ENCODE measurements at regions not wholly inside any gene's neighbourhood (a gene's known extent, or its start where the extent isn't known, plus 50 kb on each side); places are given as distances from the start of the nearest gene placed in this dataset.
"Not testable (repeated sequence)": the region's sequence is repeated elsewhere in the genome, so short reads cannot be mapped to it uniquely, and the experiment has no call there.

DNA sequence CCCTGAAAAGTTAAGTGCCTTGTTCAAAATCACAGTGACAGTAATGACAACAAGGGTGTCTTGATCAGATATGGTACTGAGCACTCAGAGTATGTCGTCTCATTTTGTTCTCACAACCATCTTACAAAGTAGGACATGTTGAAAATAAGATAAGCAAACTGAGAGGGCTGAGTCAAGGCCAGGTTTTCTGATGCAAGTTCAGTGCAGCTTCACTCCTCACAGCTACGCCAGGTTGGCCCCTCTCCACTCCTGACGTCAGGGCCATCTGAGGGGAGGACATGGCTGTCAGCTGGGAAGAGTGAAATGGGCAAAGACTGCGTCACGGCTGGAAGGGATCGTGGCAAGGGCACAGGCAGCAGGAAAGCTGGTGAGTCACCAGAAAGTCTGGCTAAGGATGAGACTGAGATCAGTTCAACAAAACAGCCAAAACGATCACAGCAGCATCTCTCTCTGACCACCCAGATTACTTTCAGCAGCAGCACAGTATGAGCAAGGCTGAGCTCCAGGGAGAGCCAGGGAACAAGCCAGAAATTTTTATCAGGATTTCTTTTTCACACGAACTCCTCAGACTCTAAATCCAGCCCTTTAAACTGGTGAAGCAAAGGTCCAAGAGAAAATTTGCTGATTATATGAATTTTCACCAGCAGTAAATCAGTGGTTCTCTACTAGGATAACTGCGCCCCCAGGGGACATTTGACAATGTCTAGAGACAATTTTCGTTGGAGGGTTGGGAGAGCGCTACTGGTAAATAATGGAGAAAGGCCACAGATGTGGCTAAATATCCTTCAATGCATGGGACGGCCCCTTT, 297.9 kb upstream of the AMIGO2 start:
- DNase-seq = peak in 29 of 56 donors; percentile 3 to 45 (median 10)

DNA sequence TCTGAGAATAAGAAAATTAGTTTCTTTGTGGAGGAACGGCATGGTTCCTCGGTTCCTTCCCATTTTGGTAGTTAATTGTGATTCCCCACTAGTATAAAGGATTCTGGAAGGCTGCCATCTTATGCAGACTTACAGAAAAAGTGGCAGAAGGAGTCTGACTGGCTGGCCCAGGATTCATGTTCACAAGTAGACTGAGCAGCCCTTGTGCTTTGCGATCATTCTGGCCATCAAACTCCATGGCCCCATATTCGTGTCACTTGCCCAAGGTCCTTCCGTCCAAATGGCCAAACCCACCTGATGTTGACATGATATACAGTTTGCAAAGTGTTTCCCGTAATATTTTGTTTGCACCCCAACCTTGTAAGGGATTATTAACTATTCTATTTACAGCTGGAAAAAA, 297.2 kb upstream of the AMIGO2 start:
- DNase-seq = no peak

DNA sequence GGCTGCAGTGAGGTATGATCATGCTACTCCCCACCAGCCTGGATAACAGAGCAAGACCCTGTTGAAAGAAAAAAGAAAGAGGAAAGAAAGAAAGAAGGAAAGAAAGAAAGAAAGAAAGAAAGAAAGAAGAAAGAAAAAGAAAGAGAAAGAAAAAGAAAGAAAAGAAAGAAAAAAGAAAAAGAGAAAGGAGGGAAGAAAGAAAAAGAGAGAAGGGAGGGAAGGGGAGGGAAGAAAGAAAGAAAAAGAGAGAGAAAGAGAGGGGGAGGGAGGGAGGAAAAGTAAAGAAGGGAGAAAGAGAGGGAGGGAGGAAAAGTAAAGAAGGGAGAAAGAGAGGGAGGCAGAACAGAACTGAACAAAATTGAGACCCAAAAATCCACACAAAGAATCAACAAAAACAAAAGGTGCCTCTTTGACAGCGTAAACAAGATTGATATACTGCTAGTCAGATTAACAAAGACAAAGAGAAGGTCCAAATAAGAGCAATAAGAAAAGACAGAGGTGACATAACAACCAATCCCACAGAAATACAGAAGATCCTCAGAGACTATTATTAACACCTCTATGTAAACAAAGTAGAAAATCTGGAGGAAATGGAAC, 293.9 kb upstream of the AMIGO2 start:
- DNase-seq = no peak

DNA sequence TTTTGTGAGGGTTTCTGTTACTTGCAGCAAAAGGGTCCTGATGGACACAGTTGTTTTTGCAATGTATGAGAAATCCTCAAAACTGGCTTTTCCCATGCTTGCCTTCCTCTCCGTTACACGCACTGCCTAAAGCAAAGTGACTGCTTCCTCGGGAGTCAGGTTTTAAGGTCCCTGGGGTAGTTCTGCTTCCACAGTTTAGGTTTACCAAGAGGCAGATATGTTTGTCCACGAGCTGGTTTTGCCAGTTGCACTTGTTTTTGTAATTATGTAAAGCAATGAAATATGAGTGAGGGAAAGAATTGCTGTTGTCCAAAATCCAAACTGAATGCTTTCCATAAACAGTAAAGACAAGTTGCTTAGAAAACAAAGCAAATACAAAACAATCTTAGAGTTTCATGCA, 290.7 kb upstream of the AMIGO2 start:
- DNase-seq = no peak

DNA sequence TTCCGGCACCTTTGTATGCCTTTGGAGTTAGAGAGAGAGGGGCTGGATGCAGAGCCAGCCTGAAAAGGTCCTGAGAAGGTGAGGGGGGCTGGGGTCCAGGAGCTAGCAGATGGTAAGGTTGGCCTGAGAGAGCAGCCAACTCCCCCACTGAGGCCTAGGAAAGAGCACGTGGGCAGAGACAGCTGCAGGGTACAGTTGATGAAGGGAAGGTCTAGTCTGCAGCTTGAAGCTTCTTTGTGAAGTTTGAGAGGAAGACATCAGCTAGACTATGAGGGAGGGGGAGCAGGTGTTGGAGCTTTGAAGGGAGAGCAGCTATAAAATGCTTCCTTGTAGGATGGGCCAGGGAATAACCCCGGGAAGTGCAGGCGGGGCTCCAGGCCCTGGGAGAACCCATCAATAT, 289.3 kb upstream of the AMIGO2 start:
- no peak for DNase-seq

DNA sequence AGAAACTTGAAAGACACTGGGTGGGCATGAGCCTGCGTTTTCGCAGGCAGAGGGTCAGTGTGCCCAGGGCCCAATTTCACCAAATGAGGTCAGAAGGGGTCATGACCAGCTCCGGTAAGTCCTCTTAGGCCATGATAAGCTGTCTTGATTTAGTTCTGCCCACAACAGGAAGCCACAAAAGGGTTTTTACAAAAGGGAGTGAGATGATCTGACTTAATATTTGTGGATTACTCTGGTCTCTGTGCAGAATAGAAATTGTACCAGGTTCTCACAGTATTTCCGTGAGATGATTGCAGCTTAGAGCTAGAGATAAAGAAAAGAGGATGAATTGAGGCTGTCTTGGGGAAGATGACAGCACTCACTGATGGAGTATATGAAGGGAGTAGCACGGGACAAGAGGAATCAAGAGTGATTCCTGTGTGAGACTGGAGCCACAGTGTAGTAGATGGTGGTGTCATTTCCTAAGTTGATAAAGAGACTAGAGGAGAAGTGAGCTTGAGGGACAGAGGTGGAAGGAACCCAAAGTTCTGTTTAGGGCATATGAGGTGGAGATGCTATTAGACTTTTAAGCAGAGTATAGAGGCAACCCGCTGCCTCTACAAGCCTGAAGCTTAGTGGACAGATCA, 288.3 kb upstream of the AMIGO2 start:
- no peak for DNase-seq

DNA sequence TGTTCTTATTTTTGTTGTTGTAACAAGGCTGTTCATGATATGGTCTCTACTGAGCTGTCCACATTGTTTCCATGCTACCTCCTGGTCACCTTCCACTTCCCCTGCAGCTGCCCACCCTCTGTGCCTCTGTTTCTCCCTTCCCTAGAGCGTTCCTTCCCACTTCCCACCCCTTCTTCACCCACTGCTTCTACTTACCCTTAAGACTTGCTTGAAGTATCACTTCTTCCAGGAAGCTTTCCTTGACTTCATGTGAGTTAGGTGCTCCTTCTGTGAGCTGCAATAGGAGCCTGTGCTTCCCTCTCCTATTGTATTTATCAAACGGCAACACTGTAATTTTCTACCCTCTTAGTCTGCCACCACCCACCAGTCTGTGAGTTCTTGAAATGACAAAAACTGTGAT, 286.8 kb upstream of the AMIGO2 start:
- DNase-seq = no peak

DNA sequence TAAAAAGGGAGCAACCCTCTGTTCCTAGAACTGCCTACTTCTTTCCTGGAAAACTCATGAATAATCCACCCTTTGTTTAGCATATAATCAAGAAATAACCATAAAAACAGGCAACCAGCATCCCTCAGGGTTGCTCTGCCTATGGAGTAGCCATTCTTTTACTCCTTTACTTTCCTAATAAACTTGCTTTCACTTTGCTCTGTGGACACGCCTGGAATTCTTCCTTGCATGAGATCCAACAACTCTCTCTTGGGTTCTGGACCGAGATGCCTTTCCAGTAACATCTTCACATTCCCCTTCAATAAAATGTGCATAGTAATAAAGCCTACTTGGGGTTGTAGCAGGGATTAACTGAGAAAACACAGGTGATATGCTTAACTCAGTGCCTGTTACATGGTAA, 286.4 kb upstream of the AMIGO2 start:
- DNase-seq = no peak

DNA sequence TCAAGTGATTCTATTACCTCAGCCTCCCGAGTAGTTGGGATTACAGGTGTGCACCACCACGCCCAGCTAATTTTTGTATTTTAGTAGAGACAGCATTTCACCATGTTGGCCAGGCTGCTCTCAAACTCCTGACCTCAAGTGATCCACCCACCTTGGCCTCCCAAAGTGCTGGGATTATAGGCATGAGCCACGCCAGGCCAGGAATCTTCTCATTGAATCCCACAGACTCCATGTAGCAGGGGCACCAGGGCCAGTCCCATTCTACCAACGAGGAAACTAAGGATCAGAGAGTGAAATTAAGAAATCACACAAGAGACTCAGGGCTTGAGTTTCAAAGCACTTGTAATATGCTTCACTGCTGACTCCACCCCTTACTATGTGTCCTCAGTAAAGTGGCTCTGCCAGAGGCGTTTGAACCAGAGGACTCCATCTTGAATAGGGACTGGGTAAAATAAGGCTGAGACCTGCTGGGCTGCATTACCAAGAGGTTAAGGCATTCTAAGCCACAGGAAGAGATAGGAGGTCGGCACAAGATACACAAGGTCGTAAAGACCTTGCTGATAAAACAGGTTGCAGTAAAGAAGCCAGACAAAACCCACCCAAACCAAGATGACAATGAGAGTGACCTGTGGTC, 285.8 kb upstream of the AMIGO2 start:
- not testable (repeated sequence) for DNase-seq

DNA sequence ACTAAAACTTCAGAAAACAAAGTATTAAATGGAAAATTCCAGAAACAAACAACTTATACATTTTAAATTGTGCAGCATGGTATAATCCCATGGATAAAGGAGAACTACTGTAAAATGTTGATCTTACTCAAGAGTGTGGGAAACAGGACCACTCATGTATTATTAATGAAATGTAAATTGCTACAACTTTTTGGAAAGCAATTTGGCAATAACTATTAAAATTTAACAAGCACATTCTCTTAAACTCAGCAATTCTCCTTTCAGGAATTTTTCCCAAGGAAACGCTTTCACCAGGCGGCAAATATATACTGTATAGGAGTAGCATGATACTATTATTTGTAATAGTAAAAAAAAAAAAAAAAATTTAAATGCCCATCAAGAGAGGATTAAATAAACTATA, 284.5 kb upstream of the AMIGO2 start:
- no peak for DNase-seq

DNA sequence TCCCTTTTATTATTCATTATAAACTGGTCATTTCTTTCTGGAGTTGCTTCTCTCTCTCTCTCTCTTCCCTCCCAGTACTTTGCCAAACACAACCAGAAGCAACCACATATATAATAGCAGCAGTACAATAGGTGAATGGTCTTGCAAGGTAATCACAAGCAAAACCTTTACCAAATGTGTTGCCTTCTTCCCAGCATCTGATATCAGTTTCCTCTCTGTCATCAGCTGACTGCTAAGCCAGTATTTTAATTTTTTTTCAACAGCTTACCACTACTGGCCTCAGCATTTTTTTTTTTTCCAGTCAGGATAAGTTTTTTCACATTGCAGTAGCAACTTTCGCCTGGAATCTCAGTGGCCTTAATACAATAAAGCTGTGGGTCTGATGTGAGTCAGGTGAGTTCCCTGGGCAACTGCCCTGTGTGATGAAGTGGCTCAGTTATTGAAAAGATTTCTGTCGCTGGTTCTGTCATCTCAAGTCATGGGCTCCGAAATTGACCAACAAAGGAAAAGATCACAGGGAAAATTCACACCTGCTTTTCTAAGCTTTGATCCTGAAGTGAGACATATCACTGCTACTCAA, 282.5 kb upstream of the AMIGO2 start:
- DNase-seq = no peak

DNA sequence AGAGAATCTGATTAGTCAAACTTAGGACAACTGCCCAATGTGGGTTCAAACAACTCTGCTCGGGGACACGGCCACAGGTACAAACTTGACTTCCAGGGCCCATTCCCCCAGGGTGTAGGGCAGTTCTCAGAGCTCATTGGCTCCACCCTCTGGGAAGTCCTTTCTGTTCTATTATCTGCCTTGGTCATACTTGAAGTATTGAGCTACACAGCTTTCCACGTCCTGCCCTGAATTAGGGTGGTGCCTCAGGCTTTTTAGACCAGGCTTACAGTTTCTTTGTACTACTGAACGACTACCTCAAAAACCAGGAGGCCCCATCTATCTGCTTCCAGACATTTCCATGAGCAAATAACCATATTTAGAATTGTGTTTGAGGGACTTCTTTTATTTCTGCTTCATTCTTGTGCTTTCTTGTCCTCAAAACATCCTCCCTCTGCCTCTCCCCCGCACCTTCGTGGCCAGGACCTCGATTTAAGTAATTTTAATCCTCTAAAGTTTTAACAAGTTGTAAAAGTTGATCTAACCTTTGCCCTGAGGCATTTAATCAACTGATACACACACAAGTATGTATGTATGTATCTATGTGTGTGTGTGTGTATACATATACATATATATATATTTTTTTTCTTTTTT, 281.7 kb upstream of the AMIGO2 start:
- peak in 2 of 56 donors; percentile 4 to 14 for DNase-seq

DNA sequence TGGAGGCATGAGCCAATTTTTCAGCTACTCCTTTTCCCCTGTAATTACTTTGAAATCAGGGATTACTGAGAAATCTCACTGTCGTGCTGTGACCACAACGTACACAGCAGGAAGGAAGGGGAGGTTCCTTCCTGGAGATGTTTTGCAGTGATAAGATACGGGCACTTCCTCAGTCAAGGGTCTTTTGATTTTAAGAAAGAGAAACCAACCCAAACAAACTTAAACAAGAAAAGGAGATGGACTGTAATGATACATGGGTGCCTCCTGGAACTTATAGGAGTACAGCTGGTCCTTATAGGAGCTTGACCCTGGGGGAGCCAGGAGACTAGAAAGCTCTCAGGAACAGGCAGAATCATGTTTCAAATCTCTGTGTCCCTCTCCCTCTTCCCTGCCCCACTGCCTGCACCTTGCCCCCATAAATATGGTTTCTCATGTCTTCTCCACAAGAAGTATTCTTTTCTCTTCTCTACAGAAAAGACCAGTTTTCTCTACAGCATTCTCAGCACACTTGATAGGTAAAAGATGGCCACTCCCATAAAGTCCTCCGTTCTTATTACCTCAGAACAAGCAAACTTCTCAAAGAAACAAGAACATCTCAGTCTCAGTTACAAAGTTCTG, 281.1 kb upstream of the AMIGO2 start:
- no peak for DNase-seq

DNA sequence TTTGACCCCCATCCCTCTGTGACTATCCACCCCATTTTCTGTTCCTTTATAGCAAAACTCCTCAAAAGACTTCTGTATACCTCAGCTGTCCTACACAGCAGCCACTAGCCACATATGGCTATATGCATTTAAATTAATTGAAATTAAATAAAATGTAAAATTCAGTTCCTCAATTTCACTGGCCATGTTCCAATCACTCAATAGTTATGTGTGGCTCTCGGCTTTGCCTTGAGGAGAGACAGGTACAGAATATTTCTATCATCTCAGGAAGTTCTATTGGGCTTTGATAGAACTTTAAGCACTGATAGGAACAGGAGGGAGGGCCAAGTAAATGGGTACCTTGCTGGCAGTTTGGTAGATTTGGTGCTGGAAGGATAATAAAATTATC, 280.3 kb upstream of the AMIGO2 start:
- no peak for DNase-seq

DNA sequence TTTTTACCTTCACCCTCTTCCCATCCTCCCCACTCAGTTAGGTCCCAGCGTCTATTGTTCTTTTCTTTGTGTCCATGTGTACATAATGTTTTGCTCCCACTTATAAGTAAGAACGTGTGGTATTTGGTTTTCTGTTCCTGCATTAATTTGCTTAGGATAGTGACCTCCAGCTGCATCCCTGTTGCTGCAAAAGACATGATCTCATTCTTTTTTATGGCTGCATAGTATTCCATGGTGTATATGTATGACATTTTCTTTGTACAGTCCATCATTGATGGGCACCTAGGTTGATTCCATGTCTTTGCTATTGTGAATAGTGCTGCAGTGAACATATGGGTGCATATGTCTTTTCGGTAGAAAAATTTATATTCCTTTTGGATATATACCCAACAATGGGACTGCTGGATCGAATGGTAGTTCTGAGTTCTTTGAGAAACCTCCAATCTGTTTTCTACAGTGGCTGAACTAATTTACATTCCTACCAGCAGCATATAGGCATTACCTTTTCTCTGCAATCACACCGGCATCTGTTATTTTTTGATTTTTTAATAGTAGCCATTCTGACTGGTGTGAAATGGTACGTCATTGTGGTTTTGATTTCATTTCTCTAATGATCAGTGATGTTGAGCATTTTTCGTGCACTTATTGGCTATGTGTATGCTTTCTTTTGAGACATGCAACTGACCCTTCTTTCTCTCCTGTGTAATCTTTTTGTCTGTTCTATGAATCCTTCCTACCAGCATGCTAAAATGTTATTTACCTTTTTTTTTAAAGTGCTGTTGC, 279.7 kb upstream of the AMIGO2 start:
- no peak for DNase-seq

DNA sequence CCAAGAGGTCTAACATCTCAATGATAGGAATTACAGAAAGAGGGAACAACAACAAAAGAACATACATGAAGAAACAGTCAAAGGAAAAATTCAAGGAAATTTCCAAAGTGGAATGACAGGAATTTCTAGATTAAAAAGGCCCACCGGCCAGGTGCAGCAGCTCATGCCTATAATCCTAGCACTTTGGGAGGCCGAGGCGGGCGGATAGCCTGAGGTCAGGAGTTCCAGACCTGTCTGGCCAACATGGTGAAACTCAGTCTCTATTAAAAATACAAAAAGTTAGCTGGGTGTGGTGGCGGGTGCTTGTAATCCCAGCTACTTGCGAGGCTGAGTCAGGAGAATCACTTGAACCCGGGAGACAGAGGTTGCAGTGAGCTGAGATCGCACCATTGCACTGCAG, 277.2 kb upstream of the AMIGO2 start:
- not testable (repeated sequence) for DNase-seq

DNA sequence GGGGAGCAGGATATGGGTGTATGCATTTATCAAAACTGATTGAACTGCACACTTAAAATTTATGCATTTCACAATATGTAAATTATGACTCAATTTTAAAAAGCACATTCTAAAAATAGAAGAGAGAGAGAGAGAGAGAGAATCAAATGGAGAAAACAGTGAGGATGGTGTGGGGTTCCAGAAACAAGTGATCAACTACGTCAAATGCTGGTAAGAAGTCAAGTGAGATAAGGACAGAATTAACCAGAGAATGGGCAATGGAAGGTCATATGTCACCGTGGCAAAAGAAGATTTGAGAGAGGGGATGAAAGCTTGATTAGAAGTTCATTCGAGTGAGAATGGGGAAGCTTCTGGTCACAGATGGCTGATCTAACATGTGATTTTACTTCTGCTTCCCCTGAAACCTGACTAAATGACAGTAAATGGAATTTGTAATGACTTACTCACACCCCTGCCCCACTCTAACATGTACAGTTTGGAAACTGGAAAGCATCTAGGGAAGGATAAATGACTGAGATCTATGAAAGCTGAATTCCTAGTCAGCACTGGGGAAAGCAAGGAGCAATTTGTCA, 276.5 kb upstream of the AMIGO2 start:
- DNase-seq = peak in 1 of 56 donors; percentile 26

DNA sequence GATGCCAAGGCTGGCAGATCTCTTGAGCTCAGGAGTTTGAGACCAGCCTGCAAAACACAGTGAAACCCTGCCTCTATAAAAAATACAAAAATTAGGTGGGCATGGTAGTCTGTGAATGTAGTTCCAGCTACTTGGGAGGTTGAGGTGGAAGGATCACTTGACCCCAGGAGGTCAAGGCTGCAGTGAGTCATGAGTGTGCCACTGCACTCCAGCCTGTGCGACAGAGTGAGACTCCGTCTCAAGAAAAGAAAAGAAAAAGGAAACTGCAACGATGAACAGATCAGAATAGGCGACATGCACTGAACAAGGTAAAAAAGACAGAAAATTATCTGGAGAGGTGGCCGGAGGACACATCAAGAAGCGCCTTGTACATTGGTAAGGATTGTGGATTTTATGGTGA, 273.7 kb upstream of the AMIGO2 start:
- DNase-seq = no peak

DNA sequence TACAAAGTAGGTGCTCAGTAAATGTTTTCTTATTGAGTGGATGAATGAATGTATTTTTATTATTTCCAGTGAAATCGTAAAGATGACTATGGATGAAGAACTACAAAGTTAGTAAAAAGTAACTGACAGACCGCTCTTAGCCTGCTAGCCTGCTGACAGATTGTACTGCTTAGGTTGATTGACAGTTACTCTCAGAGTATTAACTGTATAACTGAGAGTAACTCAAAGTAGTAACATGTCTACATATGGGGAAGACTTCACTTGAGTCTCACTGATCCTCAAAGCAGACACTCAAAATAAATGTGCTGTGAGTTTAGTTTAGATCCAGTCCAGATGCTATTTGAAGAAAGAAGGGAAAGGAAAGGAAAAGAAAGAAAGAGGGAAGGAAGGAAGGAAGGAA, 272.3 kb upstream of the AMIGO2 start:
- no peak for DNase-seq

DNA sequence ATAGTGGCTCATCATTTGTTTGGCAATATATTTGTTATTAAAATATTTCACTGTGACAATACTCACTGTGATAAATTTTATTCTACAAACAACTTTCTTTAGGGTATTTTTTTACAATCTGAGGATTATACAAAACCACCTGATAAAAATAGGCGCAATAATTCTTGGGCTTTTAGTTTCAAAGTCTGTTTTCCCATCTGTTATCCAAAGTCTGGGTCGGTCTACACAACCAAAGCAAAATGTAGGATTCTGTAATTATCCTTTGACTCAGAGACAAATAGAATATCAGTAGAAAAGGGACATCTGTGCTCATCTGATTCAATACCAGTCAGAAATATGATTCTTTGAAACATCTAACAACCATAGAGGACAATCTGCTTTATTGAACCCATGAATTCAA, 271.8 kb upstream of the AMIGO2 start:
- DNase-seq = no peak

Measured in amygdala (tissue), 56 donors.